Osteoblast (primary cell): ENCODE measurements at regions not wholly inside any gene's neighbourhood (a gene's known extent, or its start where the extent isn't known, plus 50 kb on each side); places are given as distances from the start of the nearest gene placed in this dataset.

Experiments used
- DNase-seq: peaks from one replicate; pipeline ENCODE4 v3.0.0; 2011; ENCODE audit warnings: low spot score, mixed read lengths; ENCODE audit not compliant: insufficient read length; ENCODE audit errors: missing footprints
- H2AFZ ChIP-seq: 2 replicates; pipeline ENCODE4 v1.6.0; 2011; ENCODE audit warnings: mild to moderate bottlenecking, low read length
- H3K27ac ChIP-seq: 2 replicates; pipeline ENCODE4 v1.5.1; 2011; ENCODE audit warnings: mild to moderate bottlenecking, low read depth, low read length, moderate library complexity
- H3K27me3 ChIP-seq: 2 replicates; pipeline ENCODE4 v1.6.0; 2012; ENCODE audit warnings: mild to moderate bottlenecking, control low read depth, inconsistent platforms, low read length, moderate library complexity; ENCODE audit not compliant: insufficient read depth
- H3K36me3 ChIP-seq: 2 replicates; pipeline ENCODE4 v1.5.1; 2011; ENCODE audit warnings: mild to moderate bottlenecking, low read length, control low read depth, moderate library complexity; ENCODE audit not compliant: insufficient read depth
- H3K4me1 ChIP-seq: 2 replicates; pipeline ENCODE4 v1.5.1; 2011; ENCODE audit warnings: mild to moderate bottlenecking, low read length, control low read depth, moderate library complexity; ENCODE audit not compliant: insufficient read depth
- H3K4me2 ChIP-seq: 2 replicates; pipeline ENCODE4 v1.6.0; 2011; ENCODE audit warnings: mild to moderate bottlenecking, low read length; ENCODE audit not compliant: insufficient read depth
- H3K4me3 ChIP-seq: fragments of 200-600 bp; sonication (generic); 3 replicates; pipeline ENCODE4 v1.5.1; 2012; ENCODE audit warnings: mild to moderate bottlenecking, low read length, inconsistent platforms; ENCODE audit not compliant: insufficient read depth
- H3K79me2 ChIP-seq: 2 replicates; pipeline ENCODE4 v1.6.0; 2012; ENCODE audit warnings: mild to moderate bottlenecking, low read length, control low read depth, inconsistent platforms; ENCODE audit not compliant: insufficient read depth
- H3K9me3 ChIP-seq: 2 replicates; pipeline ENCODE4 v1.5.1; 2011; ENCODE audit warnings: low read depth, low read length, control low read depth
- H4K20me1 ChIP-seq: 2 replicates; pipeline ENCODE4 v1.6.0; 2012; ENCODE audit warnings: mild to moderate bottlenecking, low read length, control low read depth; ENCODE audit not compliant: insufficient read depth
- CTCF ChIP-seq: IDR thresholded peaks from 2 replicates; pipeline ENCODE4 v1.5.1; 2011; ENCODE audit warnings: mild to moderate bottlenecking, low read depth, low read length, moderate library complexity; ENCODE audit errors: extremely low read depth

- no peak overlapping the region for H3K27ac ChIP-seq
- no peaks in the 10 kb centered on the region for H3K79me2 ChIP-seq
- H3K27me3 ChIP-seq, result peaks cover 53% of the 10 kb centered on the region
- no peaks in the 10 kb centered on the region for H4K20me1 ChIP-seq
- DNase-seq, result no peak
- no peak overlapping the region for H3K4me3 ChIP-seq
- no peak for TF ChIP-seq CTCF
- no peak overlapping the region for H2AFZ ChIP-seq
- H3K4me2 ChIP-seq, result no peak overlapping the region
- H3K4me1 ChIP-seq, result no peaks in the 10 kb centered on the region
- H3K36me3 ChIP-seq, result no peaks in the 10 kb centered on the region
- no peaks in the 10 kb centered on the region for H3K9me3 ChIP-seq
These were observed 109.8 kb upstream of the FGF3 start for GRCh38 chr11:69928975-69929374.

GRCh38 chr11:69930081-69931059 lies 111.2 kb upstream of the FGF3 start:
- DNase-seq, result no peak
- Histone ChIP-seq H3K9me3 (no peaks in the 10 kb centered on the region), H3K27me3 (peaks cover 44% of the 10 kb centered on the region), H3K4me2 (no peak overlapping the region), H3K4me3 (no peak overlapping the region), H3K27ac (no peak overlapping the region), H3K36me3 (no peaks in the 10 kb centered on the region), H2AFZ (no peak overlapping the region), H3K79me2 (no peaks in the 10 kb centered on the region), H3K4me1 (no peaks in the 10 kb centered on the region), H4K20me1 (no peaks in the 10 kb centered on the region)
- no peak for TF ChIP-seq CTCF

- no peaks in the 10 kb centered on the region for H3K79me2 ChIP-seq
- no peaks in the 10 kb centered on the region for H3K36me3 ChIP-seq
- H3K27ac ChIP-seq, result no peak overlapping the region
- peak; percentile 84 for DNase-seq
- H3K27me3 ChIP-seq, result peaks cover 35% of the 10 kb centered on the region
- H3K4me2 ChIP-seq, result no peak overlapping the region
- no peak overlapping the region for H3K4me3 ChIP-seq
- H3K9me3 ChIP-seq, result no peaks in the 10 kb centered on the region
- H2AFZ ChIP-seq, result no peak overlapping the region
- no peaks in the 10 kb centered on the region for H4K20me1 ChIP-seq
- TF ChIP-seq CTCF, result no peak
- no peaks in the 10 kb centered on the region for H3K4me1 ChIP-seq
These were observed 112.1 kb upstream of the FGF3 start for GRCh38 chr11:69931060-69931910.
